ENCODE measurements at regions not wholly inside any gene's neighbourhood (a gene's known extent, or its start where the extent isn't known, plus 50 kb on each side); places are given as distances from the start of the nearest gene placed in this dataset.

- no peak for TF ChIP-seq CREB1 (IDR thresholded peaks at IDR 0.05)
- TF ChIP-seq CREB1 (CRISPR knock-in tag; IDR thresholded peaks at IDR 0.05) = no peak
- TF ChIP-seq SETDB1 (CRISPR knock-in tag; IDR thresholded peaks at IDR 0.05; ENCODE audit: borderline replicate concordance) = no peak
- TF ChIP-seq ARNT (IDR thresholded peaks at IDR 0.05) = no peak
- no peak for TF ChIP-seq ZNF629 (CRISPR knock-in tag; conservative IDR thresholded peaks at IDR 0.05)
- no peak for TF ChIP-seq NR2F6 (IDR thresholded peaks at IDR 0.05)
- TF ChIP-seq NR2F6 (CRISPR knock-in tag; IDR thresholded peaks at IDR 0.05) = no peak
- TF ChIP-seq MZF1 (CRISPR knock-in tag; IDR thresholded peaks at IDR 0.05; ENCODE audit: borderline replicate concordance) = no peak
- TF ChIP-seq HNF4G (IDR thresholded peaks at IDR 0.05; ENCODE audit: borderline replicate concordance, low read depth, low read length) = no peak
- TF ChIP-seq HNF4G (CRISPR knock-in tag; IDR thresholded peaks at IDR 0.05; ENCODE audit: borderline replicate concordance, low read depth) = no peak
- no peak for TF ChIP-seq STAG1 (CRISPR knock-in tag; IDR thresholded peaks at IDR 0.05)
- TF ChIP-seq CTCF (CRISPR knock-in tag; IDR thresholded peaks at IDR 0.05) = no peak
Observed at GRCh38 chr4:101563126-101563525, 215.8 kb upstream of the PPP3CA start.
